AG09319 (cell line): ENCODE measurements at regions not wholly inside any gene's neighbourhood (a gene's known extent, or its start where the extent isn't known, plus 50 kb on each side); places are given as distances from the start of the nearest gene placed in this dataset.

Experiments
- DNase-seq: peaks from one replicate; pipeline ENCODE4 v3.0.0-alpha.2; 2010; ENCODE audit warnings: low read depth; ENCODE audit errors: extremely low read depth
- TF ChIP-seq, protein P1 (sequence below): IDR thresholded peaks from 2 replicates; pipeline ENCODE4 v1.5.1; 2011; ENCODE audit warnings: low read depth, mild to moderate bottlenecking, inconsistent platforms, low read length, moderate library complexity

DNA sequence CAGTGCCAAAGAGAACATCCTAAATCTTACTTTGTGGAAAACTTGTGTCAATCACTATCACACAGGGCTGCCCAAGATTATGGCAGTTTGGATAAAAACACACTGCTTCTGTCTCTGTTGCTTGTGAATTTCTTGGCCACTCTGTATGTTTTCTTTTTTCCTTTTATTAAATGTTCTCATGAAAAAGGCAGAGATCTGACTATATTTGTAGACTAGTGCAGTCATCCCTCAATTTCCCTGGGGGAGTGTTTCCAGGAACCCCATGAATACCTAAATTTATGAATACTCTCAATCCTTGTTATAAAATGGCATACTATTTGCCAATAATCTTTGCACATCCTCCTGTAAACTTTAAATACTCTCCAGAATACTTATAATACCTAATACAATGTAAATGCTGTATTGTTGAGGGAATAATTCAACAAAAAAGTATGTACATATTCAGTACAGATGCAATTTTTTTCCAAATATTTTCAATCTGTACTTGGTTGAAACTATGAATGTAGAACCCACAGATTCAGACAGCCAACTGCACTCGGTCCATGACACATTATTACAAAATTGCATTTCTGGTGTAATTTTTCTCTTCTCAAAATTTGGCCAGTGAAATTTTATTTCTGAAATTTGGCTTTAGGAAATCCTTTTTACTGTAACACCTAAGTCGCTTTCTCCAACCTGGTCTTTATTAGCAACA is 391.9 kb upstream of the PRR16 start:
- no peak for DNase-seq
- TF ChIP-seq, protein P1, sequence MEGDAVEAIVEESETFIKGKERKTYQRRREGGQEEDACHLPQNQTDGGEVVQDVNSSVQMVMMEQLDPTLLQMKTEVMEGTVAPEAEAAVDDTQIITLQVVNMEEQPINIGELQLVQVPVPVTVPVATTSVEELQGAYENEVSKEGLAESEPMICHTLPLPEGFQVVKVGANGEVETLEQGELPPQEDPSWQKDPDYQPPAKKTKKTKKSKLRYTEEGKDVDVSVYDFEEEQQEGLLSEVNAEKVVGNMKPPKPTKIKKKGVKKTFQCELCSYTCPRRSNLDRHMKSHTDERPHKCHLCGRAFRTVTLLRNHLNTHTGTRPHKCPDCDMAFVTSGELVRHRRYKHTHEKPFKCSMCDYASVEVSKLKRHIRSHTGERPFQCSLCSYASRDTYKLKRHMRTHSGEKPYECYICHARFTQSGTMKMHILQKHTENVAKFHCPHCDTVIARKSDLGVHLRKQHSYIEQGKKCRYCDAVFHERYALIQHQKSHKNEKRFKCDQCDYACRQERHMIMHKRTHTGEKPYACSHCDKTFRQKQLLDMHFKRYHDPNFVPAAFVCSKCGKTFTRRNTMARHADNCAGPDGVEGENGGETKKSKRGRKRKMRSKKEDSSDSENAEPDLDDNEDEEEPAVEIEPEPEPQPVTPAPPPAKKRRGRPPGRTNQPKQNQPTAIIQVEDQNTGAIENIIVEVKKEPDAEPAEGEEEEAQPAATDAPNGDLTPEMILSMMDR: no peak

DNA sequence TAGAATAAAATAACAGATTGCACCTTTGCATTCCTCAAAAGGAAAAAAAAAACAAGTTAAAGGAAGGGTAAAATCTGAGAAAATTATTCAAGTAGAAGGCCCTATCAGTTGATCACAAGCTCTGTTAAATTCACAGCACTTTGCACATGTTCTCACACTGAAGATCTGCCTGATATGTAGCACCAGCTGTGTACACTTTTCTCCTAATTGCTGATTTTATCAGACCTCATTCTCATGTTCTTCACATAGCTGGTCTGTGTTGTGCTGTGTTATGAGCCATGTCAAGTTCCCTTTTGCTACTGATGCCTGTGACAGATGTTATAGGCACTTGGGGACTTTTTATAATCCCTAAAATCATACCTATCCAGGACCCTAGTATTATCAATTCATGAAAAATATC is 390.4 kb upstream of the PRR16 start:
- DNase-seq: no peak

DNA sequence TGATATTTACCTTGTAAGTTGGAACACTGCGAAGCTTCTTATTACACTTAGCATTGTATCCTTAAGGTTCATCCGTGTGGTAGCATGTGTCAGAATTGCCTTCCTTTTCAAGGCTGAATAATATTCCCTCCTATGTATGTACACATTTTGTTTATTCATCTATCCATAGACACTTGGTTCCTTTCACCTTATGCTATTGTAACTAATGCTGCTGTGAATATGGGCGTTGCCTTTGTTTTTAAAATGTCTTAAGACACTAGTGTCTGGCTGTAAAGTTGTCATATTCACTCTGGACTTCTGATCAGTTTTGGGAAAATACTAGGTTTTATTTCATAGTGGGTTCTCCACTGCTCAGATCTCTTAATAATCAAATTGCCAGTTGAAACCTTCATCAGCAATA is 383.3 kb upstream of the PRR16 start:
- TF ChIP-seq, protein P1: no peak
- DNase-seq: no peak

More for the DNA sequence above, 390.4 kb upstream of the PRR16 start:
- TF ChIP-seq, protein P1: no peak

DNA sequence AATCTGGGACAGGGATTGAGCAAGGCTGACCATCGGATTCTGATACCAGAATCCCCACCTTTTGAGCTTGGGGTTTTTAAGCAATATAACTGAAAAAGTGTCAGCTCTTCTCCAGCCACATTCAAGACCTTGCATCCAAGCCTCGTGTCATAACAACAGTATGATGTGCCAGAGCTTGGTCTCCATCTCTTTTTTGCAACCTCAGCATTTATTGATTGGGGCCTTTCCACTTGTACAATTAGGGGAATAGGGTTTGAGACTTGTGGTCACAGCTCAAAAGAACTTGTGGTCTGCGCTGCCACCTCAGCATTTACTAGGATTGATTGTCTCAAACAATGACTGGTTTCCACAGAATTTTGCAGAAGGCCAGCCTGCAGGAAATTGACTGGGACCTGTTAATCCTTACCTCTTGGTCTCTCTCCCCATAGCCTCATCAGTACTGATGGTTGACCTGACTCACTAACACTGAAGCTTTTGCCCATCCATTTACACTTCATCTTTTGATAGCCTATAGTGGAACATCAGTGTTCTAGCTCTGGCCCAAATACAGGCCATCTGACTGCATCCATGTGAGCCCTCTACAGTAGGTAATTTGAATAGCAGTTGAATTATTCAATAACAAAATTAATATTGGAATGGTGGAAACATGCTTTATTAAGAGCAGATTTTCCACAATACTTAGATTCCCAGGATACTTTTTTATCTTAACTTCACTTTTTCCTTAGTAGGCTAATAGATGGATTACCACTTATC is 381.6 kb upstream of the PRR16 start:
- no peak for DNase-seq
- TF ChIP-seq, protein P1: no peak

DNA sequence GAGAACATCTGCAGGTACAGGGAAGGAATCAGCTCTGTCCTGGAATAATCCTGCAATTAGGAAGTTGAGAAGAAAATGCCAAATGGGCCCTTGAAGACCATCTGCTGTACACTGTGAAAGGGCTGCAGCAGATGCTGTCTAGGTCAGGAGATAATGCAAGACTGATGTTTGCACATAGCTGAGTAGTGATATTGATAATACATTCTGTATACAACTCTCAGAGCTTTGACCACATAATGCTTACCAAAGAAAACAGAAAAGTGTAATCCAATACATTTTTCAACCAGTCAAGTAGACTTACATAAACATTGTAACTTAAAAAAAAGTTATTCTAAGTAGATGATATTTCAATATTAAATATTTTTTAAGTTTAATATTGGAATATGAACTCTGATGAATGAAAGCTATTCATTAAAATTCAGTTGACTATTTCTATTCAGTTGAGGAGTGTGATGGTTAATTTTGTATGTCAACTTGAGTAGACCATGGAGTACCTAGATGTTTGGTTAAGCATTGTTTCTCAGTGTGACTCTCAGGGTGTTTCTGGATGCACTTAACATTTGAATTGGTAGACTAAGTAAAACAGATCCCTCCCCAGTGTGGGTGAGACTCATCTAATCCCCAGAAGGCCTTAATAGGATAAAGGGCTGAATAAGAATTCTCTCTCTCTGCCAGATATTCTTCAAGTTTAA is 380.1 kb upstream of the PRR16 start:
- DNase-seq: peak; percentile 16

DNA sequence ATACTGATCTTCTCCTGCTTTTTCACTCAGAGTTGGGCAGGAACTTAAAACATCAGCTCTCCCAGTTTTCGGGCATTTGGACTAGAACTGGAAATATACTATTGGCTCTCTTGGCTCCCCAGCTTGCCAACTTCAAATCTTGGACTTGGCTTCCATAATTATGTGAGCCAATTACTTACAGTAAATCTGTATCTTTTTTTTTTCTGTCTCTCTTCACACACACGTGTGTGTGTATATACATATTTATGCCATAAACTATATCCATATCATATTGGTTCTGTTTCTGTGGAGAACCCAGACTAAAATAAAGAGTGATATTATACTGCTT is 379.6 kb upstream of the PRR16 start:
- TF ChIP-seq, protein P1: no peak
- DNase-seq: no peak

More for the DNA sequence above, 380.1 kb upstream of the PRR16 start:
- TF ChIP-seq, protein P1: no peak

DNA sequence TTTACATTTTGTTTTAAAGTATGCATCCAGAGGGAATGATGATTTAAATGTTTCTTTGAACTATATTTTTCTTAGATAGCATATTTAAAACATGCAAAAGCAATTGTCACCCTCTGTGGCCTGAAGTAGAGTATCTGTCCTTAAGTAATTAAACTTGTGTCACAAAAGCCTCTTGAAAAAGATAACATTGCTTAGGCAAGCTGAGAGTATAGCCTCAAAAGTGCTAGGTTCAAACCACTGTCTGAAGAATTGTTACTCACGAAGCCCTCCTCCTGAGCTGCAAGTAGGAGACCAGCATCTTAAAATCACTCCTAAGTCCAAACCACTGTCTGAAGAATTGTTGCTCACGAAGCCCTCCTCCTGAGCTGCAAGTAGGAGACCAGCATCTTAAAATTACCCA is 378.0 kb upstream of the PRR16 start:
- DNase-seq: no peak

More for the DNA sequence above, 378.0 kb upstream of the PRR16 start:
- TF ChIP-seq, protein P1: no peak
